Embryonic facial prominence (tissue), 1 donor: ENCODE measurements at regions not wholly inside any gene's neighbourhood (a gene's known extent, or its start where the extent isn't known, plus 50 kb on each side); places are given as distances from the start of the nearest gene placed in this dataset.

Experiments
- DNase-seq: peaks from one replicate; pipeline ENCODE4 v3.0.0-alpha.2; 2016; ENCODE audit errors: extremely low spot score

DNA sequence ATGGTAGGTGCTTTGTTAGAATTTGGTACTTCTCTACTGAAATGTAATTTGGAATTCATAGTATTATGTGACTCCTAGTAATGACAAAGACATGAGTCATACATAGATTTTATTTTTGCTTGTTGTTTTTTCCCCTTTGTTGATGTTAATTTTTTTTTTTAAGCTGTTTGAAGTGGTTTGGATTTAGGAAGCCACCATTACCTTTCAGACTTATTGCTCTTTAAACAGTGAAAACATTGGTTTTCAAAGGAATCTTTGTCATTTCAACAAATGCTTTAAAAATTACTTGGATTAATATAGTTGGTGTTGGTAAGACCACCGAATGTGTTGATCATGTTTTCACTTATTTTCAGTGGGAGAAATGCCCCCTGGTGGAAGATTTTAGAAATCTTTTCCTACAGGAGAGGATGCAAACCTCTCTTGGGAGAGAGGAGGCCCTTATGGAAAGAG lies 170.1 kb upstream of the PITX1 start:
- DNase-seq = no peak

DNA sequence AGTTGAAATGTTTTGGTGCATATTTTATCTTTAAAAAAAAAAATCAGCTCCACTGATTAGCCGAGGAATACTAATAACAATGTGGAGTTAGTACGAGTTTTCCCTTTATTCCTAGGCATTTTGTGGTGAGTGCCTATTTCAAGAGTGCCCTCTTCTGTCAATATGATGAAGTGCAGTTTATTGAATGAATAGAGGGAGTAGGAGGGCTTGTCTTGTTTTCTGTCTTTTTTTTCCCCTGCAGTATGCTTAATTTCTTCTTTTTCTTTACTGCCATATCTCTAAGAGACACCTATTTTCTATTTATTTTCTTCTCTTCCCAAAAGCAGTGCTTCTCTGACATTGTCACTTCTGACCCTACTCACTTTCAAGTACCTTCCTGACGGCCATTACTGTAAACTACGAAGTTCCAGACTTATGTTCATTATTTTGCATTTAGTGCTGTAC lies 169.6 kb upstream of the PITX1 start:
- DNase-seq = no peak

GRCh38 chr5:135203019-135203418 lies 169.0 kb upstream of the PITX1 start:
- no peak for DNase-seq

DNA sequence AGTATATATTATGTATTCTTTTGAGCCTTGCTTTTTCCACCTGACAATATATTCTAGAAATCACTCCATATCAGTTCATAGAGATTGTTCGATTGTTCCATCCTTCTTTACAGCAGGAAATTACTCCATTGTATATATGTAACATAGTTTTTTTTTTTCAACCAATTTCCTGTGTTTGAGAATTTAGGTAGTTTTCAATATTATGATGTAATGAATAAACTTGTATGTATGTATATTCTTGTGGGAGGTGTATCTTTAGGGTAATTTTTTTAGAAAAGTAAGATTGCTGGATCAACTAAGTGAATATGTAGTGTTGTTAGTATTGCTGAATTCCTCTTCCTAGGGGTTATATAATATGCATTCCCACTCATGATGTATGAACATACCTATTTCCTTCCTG lies 165.9 kb upstream of the PITX1 start:
- no peak for DNase-seq

DNA sequence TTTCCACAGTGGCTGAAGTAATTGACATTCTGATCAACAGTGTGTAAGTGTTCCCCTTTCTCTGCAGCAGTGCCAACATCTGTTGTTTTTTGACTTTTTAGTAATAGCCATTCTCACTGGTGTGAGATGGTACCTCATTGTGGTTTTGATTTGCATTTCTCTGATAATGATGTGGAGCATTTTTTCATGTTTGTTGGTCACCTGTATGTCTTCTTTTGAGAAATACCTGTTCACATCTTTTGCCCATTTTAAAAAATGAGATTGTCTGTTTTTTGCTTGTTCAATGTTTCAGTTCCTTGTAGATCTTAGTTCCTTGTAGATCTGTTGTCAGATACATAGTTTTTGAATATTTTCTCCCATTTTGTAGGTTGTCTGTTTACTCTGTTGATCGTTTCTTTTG lies 162.5 kb upstream of the PITX1 start:
- no peak for DNase-seq

- DNase-seq = no peak
Observed at GRCh38 chr5:135195270-135195608, 161.2 kb upstream of the PITX1 start.

DNA sequence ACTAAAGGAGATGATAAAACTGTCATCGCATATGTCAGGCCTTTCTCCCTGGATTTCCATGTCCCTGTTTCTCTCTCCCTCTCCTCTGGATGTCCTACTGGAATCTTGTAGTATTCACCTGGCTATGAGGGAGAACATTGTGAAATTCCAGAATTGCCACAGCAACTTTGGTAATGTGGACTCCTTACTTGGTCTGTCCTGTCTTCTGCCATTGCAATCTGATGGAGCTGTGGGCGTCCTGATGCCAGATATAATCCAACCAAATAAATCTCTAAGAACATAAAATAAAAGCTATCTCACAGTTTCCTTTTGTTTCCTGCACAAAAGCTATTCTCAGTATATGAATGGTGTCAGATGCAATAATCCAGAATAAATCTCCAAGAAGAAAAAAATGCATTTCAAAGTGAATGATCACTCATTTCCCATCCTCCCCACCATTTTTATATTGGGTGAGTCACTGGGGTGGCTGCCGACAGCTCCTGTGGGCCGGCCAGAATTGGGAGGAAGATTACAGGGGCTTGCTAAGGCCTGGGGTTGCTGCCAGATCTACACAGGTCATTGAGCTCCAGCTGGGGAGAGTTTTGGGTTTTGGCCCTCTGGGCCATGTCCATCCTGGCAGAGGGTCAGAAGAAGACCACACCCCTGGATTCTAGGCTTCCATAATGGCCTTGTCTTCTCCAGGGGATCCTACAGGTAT lies 160.7 kb upstream of the PITX1 start:
- no peak for DNase-seq

GRCh38 chr5:135194126-135194488 lies 160.1 kb upstream of the PITX1 start:
- no peak for DNase-seq

- DNase-seq = no peak
Observed at GRCh38 chr5:135193213-135194125, 159.4 kb upstream of the PITX1 start.

- DNase-seq = no peak
Observed at GRCh38 chr5:135192351-135192750, 158.3 kb upstream of the PITX1 start.

DNA sequence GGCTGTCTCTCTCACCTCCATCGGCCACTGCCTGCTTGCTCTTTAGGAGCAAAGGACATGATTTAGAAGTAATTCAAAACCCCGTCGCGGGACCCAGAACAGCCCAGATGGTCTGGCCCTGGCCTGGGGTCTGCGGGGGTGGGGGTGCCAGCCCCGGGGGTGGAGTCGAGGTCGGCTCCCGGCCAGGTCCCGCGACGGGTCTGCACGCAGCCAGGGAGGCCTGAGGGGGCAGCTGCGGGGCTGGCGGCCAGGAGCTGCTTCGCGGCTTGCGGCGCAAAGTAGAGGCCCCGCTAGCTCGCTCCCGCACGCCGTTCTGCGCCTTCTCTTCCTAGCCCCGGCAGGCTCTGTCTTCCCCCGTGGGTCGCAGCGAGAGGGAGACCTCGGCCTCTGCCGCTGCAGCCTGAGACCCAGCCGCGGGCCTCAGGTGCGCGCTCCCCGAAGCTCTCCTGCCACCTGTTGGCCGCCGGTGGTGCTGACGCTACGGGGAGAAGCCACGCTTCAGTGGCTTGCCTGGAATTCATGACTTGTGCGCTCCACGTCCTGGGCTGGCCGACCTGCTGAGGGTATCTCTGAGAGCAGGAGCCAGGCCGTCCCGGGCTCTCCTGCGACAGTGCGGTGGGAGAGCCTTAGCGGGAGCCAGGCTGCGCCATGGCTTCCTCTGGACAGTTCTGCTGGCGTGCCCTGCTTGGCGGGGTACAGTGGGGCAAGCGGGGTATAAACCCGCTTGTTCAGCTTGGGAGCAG lies 157.2 kb upstream of the PITX1 start:
- peak; percentile 53 for DNase-seq

DNA sequence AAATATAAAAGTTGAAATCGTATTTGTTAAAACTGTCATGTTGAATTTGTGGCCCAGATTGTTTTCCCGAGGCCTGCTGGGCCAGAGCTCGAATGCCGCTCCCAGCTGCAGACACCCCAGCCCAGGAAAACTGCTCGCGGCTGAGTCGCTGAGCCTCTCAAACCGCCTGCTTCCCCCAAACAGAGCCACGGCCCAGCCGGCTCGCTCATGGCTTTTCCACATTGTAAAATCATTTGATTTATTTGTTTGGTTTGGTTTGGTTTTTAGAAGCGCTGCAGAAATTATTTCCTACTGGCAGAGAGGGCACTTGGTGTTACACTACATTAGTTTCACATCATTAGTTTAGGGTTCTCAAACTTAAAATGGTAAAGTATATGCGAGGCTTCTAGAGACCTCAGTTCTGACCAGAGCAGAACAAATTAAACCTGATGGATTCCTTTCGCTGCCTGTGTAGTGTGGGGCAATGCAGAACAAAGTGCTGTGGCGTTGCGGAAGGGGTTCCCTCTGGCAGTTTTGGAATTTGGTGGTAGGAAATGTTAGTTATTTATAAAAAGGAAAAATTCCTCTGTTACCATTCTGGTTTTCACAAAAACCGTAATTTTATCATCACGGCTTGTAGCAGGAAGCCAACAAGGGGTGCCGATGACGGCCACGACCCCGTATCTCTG lies 156.5 kb upstream of the PITX1 start:
- no peak for DNase-seq

GRCh38 chr5:135189024-135189423 lies 155.0 kb upstream of the PITX1 start:
- DNase-seq = no peak

DNA sequence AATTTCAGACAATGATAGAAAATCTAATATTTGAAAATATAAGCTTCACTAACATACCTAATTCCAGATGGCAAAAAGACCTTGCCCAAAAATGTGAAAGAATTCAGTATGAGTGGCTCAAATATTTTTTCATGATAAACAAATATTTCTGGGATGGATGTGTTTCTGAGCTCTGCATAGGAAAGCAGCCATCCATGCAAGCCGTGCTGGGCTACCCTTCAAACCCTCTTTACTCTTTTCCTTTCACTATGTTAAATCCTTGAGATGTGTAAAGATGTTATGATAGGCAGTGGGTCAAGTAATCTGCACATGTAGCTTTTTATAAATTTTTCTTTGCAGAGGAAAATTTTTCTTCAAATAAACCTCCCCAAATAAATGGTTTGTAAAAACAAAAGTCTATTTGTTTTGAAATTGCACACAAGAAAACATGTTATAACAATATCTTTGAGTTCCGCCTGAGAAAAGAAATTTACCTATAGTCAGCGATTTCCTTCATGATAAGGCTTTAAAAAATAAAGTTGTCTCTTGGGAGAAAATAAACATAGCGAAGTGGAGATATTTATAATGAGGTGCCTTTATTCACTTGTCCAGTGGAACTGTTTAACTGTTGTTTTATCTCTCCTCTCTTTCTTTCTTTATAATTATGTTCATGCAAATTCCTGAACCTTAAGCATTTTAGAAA lies 154.3 kb upstream of the PITX1 start:
- no peak for DNase-seq

DNA sequence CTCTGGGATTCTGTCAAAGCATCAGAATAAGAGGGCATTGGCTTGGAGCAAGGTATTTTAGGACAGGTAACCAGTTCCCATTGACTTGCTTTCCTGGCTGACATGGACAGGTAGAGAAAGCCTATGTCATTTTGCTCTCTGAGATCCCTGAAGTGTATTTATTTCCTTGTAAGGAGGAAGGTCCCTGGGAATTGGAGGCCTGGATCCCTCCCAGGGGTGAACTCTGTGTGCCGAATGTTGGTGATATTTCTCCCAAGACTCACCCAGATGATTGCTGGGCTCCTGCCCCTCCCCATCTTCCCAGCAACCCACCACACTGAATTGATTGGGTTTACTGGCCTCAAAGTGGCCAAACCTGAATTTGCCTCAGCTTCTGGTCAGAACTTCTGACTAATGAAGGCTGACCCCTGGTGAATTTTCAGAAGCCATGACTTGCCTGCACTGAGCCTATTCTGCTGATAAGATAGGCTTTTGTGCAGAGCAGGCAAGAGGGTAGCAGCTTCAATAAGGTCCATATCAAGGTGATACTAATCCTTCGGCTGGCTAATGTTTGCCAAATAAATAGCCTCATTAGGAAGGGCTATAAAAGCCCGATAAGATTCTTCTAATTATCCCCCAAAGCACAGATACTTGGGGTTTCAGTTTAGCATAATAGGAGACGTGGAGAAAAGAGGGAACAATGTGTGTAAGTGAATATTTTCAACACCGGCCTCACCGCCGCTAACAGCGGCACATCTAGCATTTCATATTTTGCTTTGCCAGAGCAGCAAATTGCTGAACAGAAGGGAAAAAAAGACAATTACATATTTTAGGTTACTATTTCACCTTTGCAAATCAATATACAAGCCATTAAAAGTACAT lies 152.9 kb upstream of the PITX1 start:
- no peak for DNase-seq

GRCh38 chr5:135185481-135186065 lies 151.5 kb upstream of the PITX1 start:
- peak; percentile 55 for DNase-seq

DNA sequence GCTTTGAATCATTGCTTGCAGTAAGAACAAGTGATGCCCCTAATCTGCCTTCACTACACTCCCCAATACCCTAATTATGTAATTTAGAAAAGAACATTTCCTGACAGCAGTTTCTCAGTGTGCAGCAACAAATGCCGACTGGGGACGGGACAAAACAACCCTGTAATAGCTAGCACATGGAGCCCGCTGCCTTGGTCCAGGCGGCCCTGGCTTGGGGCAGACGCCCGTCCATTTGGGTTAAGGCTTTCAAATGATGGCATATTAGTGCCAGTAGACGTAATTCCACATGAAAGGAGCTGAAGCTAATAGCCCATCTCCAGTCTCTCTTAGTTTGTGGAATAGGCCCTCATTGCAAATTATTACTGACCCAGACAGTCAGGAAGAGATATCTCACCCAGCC lies 150.6 kb upstream of the PITX1 start:
- no peak for DNase-seq

DNA sequence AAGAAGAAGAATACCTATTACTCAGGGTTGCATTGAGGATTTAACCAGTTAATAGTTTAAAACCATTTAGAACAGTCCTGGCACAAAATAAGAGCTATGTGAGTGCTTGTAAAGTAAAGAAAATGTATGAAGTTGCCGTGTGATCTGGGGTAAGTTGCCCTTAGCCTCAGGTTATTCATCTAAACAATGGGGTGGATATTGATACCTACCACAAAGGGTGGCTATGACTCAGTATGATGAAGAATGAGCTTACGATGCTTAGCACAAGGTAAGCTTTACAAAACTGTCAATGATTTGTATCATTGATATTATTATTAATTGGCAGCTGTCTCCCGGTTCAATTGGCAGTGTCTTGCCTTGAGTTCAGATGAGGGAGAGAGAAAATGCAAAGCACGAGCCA lies 149.4 kb upstream of the PITX1 start:
- DNase-seq = no peak

GRCh38 chr5:135182675-135183074 lies 148.6 kb upstream of the PITX1 start:
- DNase-seq = no peak

DNA sequence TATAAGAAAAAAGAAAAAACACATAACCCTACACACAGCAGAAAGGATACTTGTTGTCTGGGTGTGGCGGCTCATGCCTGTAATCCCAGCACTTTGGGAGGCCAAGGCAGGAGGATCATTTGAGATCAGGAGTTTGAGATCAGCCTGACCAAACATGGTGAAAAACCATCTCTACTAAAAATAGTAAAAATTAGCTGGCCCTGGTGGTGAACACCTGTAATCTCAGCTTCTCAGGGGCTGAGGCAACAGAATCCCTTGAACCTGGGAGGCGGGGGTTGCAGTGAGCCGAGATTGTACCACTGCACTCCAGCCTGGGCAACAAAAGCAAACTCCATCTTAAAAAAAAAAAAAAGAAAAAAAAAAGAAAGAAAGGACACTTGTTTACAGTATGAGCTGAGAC lies 147.6 kb upstream of the PITX1 start:
- DNase-seq = no peak
